Stimulated activated CD8-positive, alpha-beta memory T cell treated with anti-CD3 and anti-CD28 coated beads, Interleukin-15, amount 100 ng/mL, for 1 hour (primary cell): ENCODE measurements at regions not wholly inside any gene's neighbourhood (a gene's known extent, or its start where the extent isn't known, plus 50 kb on each side); places are given as distances from the start of the nearest gene placed in this dataset.

Experiments used
- DNase-seq: peaks from one replicate; pipeline ENCODE4 v3.0.0-alpha.2; 2020; ENCODE audit warnings: low read depth

GRCh38 chr18:37935086-37935485 lies 369.5 kb upstream of the CELF4 start:
- DNase-seq: no peak

GRCh38 chr18:37930640-37931039 lies 365.0 kb upstream of the CELF4 start:
- no peak for DNase-seq

- no peak for DNase-seq
Measured at GRCh38 chr18:37922162-37922561, 356.6 kb upstream of the CELF4 start.

GRCh38 chr18:37920865-37921264 lies 355.3 kb upstream of the CELF4 start:
- no peak for DNase-seq

GRCh38 chr18:37913051-37913450 lies 347.5 kb upstream of the CELF4 start:
- no peak for DNase-seq

GRCh38 chr18:37902344-37902743 lies 336.7 kb upstream of the CELF4 start:
- DNase-seq: no peak

GRCh38 chr18:37900326-37900725 lies 334.7 kb upstream of the CELF4 start:
- DNase-seq: no peak

- no peak for DNase-seq
Measured at GRCh38 chr18:37889963-37890362, 324.4 kb upstream of the CELF4 start.

GRCh38 chr18:37874721-37875120 lies 309.1 kb upstream of the CELF4 start:
- DNase-seq: no peak

- no peak for DNase-seq
Measured at GRCh38 chr18:37873416-37873815, 307.8 kb upstream of the CELF4 start.

GRCh38 chr18:37872562-37872961 lies 307.0 kb upstream of the CELF4 start:
- DNase-seq: no peak

GRCh38 chr18:37871561-37871960 lies 306.0 kb upstream of the CELF4 start:
- DNase-seq: no peak

GRCh38 chr18:37869051-37869450 lies 303.5 kb upstream of the CELF4 start:
- no peak for DNase-seq

- no peak for DNase-seq
Measured at GRCh38 chr18:37864122-37864521, 298.5 kb upstream of the CELF4 start.

- no peak for DNase-seq
Measured at GRCh38 chr18:37861981-37862380, 296.4 kb upstream of the CELF4 start.

GRCh38 chr18:37854396-37854795 lies 288.8 kb upstream of the CELF4 start:
- no peak for DNase-seq

GRCh38 chr18:37853706-37854105 lies 288.1 kb upstream of the CELF4 start:
- no peak for DNase-seq

- no peak for DNase-seq
Measured at GRCh38 chr18:37852464-37852863, 286.9 kb upstream of the CELF4 start.

- DNase-seq: no peak
Measured at GRCh38 chr18:37847544-37847943, 281.9 kb upstream of the CELF4 start.

GRCh38 chr18:37846996-37847395 lies 281.4 kb upstream of the CELF4 start:
- DNase-seq: no peak

GRCh38 chr18:37845498-37845897 lies 279.9 kb upstream of the CELF4 start:
- no peak for DNase-seq

GRCh38 chr18:37844209-37844970 lies 278.8 kb upstream of the CELF4 start:
- DNase-seq: no peak

GRCh38 chr18:37838083-37838482 lies 272.5 kb upstream of the CELF4 start:
- DNase-seq: no peak
